ENCODE measurements at regions not wholly inside any gene's neighbourhood (a gene's known extent, or its start where the extent isn't known, plus 50 kb on each side); places are given as distances from the start of the nearest gene placed in this dataset.
"Not testable (repeated sequence)": the region's sequence is repeated elsewhere in the genome, so short reads cannot be mapped to it uniquely, and the experiment has no call there.

DNA sequence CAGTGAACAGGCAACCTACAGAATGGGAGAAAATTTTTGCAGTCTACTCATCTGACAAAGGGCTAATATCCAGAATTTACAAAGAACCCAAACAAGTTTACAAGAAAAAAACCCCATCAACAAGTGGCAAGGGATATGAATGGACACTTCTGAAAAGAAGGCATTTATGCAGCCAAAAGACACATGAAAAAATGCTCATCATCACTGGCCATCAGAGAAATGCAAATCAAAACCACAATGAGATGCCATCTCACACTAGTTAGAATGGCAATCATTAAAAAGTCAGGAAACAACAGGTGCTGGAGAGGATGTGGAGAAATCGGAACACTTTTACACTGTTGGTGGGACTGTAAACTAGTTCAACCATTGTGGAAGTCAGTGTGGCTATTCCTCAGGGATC lies 80.3 kb downstream of the ZNF474 start:
- not testable (repeated sequence) for H3K36me3 Mint-ChIP-seq (ENCODE audit: low read depth); H3K27ac Mint-ChIP-seq; H3K27me3 Mint-ChIP-seq

DNA sequence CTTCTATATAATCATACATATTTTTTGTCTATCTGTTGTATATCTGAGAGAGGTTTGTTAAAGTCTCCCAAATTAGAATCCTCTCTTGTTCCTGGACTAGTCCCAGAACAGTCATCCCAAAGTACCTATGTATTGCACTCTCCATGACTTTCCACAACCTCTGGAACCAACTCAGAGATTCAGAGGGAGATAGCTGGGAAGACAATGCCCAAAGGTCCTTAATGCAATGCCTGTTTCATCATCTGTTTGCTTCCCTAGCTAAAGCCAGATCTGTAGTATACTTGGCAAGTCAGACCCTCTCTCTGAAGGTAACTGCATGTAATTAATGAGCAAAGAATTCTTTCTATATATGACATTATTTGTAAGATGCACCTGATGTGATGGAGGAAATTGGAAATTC lies 89.4 kb downstream of the ZNF474 start:
- intact Hi-C loops (cut with micrococcal nuclease), result no loop called here
- Mint-ChIP-seq H3K4me1 (no peaks in the 10 kb centered on the region), H3K27me3 (no peaks in the 10 kb centered on the region), H3K36me3 (ENCODE audit: low read depth) (no peaks in the 10 kb centered on the region), H3K9me3 (no peaks in the 10 kb centered on the region), H3K4me3 (no peak overlapping the region), H3K27ac (no peak overlapping the region)
- DNase-seq, result no peak

More for the DNA sequence above, 80.3 kb downstream of the ZNF474 start:
- H3K4me1 Mint-ChIP-seq; intact Hi-C loops (cut with micrococcal nuclease); DNase-seq; H3K9me3 Mint-ChIP-seq; H3K4me3 Mint-ChIP-seq: not testable (repeated sequence)

DNA sequence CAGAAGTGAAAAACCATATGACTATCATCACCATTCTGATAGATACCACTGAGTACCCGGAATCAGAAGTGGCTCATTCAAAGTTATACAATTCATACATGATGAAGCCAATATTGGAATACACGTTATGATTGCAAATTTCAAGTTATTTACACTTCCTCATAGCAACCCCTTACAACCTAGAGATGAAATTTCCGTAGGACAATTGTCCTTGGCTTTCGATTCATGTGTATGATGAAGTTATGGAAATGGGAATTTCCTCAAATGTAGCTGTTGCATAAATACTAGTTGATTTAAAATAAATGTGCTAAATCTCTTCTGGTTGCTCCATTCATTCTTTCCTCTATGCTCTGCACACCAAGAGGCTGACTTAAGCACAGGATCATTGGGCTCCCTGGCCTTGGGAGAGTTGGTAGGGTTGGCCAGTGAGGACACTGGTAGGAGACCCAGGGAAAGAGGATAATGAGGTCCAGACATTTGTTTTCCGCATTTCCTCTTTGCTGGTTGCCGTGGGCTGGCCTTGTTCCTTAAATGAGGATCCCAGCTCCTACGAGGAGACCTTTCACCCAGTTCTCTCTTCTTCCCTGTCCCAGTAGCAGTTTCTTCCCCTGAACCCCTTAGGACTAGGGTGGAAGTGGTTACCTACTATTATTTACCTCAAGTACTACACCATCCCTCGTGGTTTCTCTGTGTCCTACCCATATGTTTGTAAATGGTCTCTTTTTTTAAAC lies 90.3 kb downstream of the ZNF474 start:
- intact Hi-C loops (cut with micrococcal nuclease), result no loop called here
- H3K27ac Mint-ChIP-seq, result no peak overlapping the region
- H3K27me3 Mint-ChIP-seq, result no peaks in the 10 kb centered on the region
- DNase-seq, result no peak
- H3K4me3 Mint-ChIP-seq, result no peak overlapping the region
- H3K9me3 Mint-ChIP-seq, result no peaks in the 10 kb centered on the region
- no peaks in the 10 kb centered on the region for H3K4me1 Mint-ChIP-seq
- no peaks in the 10 kb centered on the region for H3K36me3 Mint-ChIP-seq (ENCODE audit: low read depth)

DNA sequence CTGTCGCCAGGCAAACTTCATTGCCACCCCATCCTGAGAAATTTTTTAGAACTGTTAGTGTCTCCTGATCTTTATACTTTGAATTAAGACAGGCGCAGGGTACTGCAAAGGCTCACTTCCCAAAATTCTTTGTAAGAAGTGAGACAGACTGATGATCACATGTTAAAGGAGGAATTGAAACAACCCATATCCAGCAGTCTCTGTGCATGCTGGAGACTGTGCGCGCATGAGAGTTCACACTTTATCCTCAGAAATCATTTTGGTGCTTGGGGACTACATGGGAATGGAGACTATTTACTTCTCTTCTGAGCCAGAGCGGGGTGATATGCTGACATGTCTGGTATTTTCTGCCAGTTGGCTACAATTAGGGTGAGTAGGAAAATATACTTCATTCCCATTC lies 91.2 kb downstream of the ZNF474 start:
- Mint-ChIP-seq H3K27ac (no peak overlapping the region), H3K4me3 (no peak overlapping the region), H3K9me3 (no peaks in the 10 kb centered on the region), H3K36me3 (ENCODE audit: low read depth) (no peaks in the 10 kb centered on the region), H3K4me1 (no peaks in the 10 kb centered on the region), H3K27me3 (no peaks in the 10 kb centered on the region)
- DNase-seq, result no peak
- intact Hi-C loops (cut with micrococcal nuclease), result no loop called here

DNA sequence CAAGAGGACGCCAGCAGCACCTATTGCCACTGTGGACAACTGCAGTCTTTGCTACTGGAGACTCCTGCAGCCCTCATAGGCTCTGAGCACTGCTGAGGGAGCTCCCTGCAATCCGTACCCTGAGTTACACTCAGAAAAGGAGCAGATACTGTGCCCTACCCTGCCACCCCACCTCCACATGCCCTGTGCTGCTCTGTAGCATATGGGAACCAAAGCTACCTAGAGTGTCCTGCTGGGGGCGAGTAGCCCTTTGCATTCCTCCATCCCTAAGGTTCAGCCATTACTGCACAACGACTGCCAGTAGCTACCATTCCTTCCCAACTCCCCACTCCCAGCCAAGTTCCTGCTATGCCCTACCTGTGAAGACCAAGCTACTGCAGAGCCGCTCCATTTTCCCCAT lies 90.2 kb upstream of the SNCAIP start:
- no peaks in the 10 kb centered on the region for H3K4me1 Mint-ChIP-seq
- H3K27ac Mint-ChIP-seq, result no peak overlapping the region
- H3K27me3 Mint-ChIP-seq, result no peaks in the 10 kb centered on the region
- intact Hi-C loops (cut with micrococcal nuclease), result no loop called here
- DNase-seq, result no peak
- no peaks in the 10 kb centered on the region for H3K9me3 Mint-ChIP-seq
- H3K36me3 Mint-ChIP-seq (ENCODE audit: low read depth), result no peaks in the 10 kb centered on the region
- H3K4me3 Mint-ChIP-seq, result no peak overlapping the region

DNA sequence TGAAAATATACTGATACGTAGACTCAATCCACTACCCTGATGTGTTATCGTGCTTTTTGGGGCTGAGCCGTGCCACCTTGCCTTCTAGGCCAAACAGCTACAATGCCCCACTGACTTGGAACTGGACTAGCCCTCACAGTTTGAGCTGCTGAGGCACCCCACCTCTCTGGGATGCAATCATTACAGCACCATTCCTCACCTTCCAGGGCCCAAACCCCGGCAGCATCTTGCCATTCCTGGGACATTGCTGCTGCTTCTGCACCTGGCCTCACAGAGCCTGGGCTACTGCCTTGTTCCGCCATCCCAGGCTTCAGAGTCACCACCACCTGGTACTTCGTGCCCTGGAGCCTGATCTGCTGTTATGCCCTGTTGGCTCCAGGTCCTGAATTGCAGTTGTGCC lies 89.5 kb upstream of the SNCAIP start:
- H3K9me3 Mint-ChIP-seq, result no peaks in the 10 kb centered on the region
- no peaks in the 10 kb centered on the region for H3K4me1 Mint-ChIP-seq
- intact Hi-C loops (cut with micrococcal nuclease), result no loop called here
- H3K4me3 Mint-ChIP-seq, result no peak overlapping the region
- no peak for DNase-seq
- no peaks in the 10 kb centered on the region for H3K36me3 Mint-ChIP-seq (ENCODE audit: low read depth)
- no peaks in the 10 kb centered on the region for H3K27me3 Mint-ChIP-seq
- no peak overlapping the region for H3K27ac Mint-ChIP-seq

DNA sequence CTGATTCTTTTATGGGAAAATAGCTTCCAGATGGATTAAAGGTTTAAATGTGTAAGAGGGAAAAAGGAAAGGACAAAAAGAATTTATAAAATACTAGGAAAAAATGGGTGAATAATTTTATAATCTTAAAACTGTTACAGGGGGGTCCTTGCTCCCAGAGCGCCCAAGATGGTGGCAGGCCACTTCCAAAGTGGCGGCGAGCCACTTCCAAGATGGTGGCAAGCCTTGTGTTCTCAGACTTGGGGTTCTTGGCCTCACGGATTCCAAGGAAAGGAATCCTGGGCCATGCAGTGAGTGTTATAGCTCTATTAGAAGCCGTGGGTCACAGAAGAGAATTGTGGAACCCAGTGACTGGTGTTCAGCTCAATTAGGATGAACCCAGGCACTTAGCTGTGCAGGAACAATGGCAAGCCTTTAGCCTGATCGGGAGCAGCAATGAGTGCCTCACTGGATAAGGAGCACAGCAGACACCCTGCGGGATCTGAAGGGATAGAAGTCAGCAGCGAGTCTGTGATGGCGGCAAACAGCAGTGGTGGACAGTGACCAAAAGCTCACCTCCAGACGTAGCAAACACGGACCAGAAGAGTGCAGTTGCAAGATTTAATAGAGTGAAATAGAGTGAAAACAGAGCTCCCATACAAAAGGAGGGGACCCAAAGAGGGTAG lies 83.2 kb upstream of the SNCAIP start:
- H3K36me3 Mint-ChIP-seq (ENCODE audit: low read depth), result no peaks in the 10 kb centered on the region
- intact Hi-C loops (cut with micrococcal nuclease), result no loop called here
- no peak overlapping the region for H3K27ac Mint-ChIP-seq
- H3K4me1 Mint-ChIP-seq, result no peaks in the 10 kb centered on the region
- DNase-seq, result no peak
- H3K27me3 Mint-ChIP-seq, result no peaks in the 10 kb centered on the region
- H3K9me3 Mint-ChIP-seq, result no peaks in the 10 kb centered on the region
- no peak overlapping the region for H3K4me3 Mint-ChIP-seq

DNA sequence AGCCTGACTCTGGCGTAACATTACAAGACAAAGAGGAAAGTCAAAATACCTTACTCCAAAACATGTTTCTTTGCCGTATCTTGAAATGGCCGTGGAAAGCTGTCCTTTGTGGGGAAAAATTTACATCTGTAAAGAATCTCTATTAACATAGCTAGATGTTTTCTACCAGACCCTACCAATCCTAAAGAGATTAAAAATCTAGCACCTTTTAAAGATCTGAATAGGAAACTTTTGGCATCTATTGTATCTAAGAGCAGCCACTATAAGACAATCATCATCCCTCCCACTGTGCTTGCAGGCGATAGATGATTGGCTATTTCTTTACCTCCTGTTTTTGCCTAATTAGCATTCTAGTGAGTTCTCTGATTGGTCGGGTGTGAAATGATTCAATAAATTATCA lies 82.5 kb upstream of the SNCAIP start:
- Mint-ChIP-seq H3K9me3 (no peaks in the 10 kb centered on the region), H3K27ac (no peak overlapping the region), H3K4me3 (no peak overlapping the region), H3K36me3 (ENCODE audit: low read depth) (no peaks in the 10 kb centered on the region), H3K27me3 (no peaks in the 10 kb centered on the region), H3K4me1 (no peaks in the 10 kb centered on the region)
- intact Hi-C loops (cut with micrococcal nuclease), result no loop called here
- no peak for DNase-seq

DNA sequence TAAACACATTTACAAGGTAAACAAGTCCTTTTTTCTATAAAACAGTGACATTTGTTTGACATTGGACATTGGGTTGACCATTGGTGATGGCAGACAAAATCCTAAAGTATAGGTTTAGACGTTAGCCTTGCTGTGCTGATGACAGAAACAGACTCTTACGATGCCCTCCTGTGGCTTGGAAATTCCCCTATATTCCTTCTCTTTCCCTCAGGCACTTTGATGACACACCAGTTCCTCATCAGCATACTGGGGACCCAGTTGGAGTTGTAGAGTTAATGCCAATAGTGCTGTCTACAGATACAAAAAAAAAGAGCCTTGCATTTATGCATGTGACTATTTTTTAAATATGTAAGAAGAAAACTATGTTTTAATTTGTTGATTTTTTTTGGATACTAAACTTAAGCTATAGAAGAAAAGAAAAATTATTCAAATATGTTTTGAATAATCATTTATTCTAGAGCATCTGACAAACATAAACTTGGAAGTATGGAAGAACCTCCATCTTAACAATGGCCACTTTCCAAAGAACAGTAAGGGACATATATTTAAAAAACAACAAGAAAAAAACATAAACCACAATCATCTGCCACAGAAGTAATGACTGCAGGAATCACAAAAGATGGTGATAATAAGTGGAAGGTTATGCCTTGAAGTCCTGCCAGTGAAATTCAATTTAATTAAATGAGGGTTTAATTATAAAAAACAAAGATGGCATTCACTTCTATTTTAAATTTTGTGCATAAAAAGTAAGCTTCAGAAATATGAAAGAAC lies 75.6 kb upstream of the SNCAIP start:
- H3K4me3 Mint-ChIP-seq, result no peak overlapping the region
- no peak overlapping the region for H3K27ac Mint-ChIP-seq
- no peaks in the 10 kb centered on the region for H3K9me3 Mint-ChIP-seq
- H3K27me3 Mint-ChIP-seq, result no peaks in the 10 kb centered on the region
- intact Hi-C loops (cut with micrococcal nuclease), result loop anchor here (10.0 kb wide), 1 partner anchor 1992 kb away; no protein-coding TSS in a partner anchor
- no peaks in the 10 kb centered on the region for H3K36me3 Mint-ChIP-seq (ENCODE audit: low read depth)
- no peaks in the 10 kb centered on the region for H3K4me1 Mint-ChIP-seq
- no peak for DNase-seq

DNA sequence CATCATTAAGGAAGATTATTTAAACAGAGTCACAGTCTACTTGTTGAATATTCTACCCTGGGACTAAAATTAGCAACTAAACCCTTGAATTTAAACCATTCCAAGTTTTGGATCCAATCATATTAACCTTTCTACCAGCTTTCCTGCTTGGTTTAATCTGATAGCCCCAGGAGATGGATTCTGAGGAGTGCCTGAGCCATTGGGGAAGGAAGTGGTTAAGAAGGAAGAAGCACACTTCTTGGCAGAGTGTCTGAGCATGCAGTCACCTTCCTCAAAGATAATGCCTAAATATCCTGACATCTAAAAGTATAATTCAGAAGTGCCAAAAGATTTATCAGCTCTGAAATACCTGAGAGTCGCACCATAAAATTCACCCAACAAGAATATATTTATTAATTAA lies 74.1 kb upstream of the SNCAIP start:
- Mint-ChIP-seq H3K27ac (no peak overlapping the region), H3K4me3 (no peak overlapping the region), H3K27me3 (no peaks in the 10 kb centered on the region), H3K4me1 (no peaks in the 10 kb centered on the region), H3K36me3 (ENCODE audit: low read depth) (no peaks in the 10 kb centered on the region), H3K9me3 (no peaks in the 10 kb centered on the region)
- intact Hi-C loops (cut with micrococcal nuclease), result loop anchor here (10.0 kb wide), 1 partner anchor 1993 kb away; no protein-coding TSS in a partner anchor
- no peak for DNase-seq

DNA sequence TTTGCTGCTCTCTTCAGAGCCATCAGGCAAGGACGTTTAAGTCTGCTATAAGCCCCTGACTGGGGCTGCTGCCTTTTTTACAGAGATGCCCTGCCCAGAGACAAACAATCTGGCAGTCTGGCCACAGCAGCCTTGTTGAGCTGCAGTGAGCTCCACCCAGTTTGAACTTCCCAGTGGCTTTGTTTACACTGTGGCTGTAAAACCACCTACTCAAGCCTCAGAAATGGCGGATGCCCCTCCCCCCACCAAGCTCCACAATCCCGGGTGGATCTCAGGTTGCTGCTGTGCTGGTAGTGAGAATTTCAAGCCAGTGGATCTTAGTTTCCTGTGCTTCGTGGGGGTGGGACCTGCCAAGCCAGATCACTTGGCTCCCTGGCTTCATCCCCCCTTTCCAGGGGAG lies 59.7 kb upstream of the SNCAIP start:
- Mint-ChIP-seq H3K27ac (no peak overlapping the region), H3K27me3 (no peaks in the 10 kb centered on the region), H3K9me3 (peaks cover 13% of the 10 kb centered on the region), H3K4me3 (no peak overlapping the region), H3K4me1 (no peaks in the 10 kb centered on the region), H3K36me3 (ENCODE audit: low read depth) (no peaks in the 10 kb centered on the region)
- no peak for DNase-seq
- intact Hi-C loops (cut with micrococcal nuclease), result no loop called here

DNA sequence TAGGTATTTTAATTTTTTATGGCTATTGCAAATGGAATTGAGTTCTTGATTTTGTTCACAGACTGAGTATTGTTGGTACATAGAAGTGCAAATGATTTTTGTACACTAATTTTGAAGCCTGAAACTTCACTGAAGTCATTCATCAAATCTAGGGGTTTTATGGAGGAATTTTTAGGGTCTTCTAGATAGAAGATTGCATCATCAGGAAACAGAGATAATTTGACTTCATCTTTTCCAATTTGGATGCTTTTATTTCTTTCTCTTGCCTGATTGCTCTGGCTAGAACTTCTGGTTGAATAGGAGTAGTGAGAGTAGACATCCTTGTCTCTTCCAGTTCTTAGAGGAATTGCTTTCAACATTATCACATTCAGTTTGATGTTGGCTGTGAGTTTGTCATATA lies 58.2 kb upstream of the SNCAIP start:
- no peaks in the 10 kb centered on the region for H3K4me1 Mint-ChIP-seq
- DNase-seq, result no peak
- no peak overlapping the region for H3K27ac Mint-ChIP-seq
- no peak overlapping the region for H3K4me3 Mint-ChIP-seq
- no peaks in the 10 kb centered on the region for H3K27me3 Mint-ChIP-seq
- H3K9me3 Mint-ChIP-seq, result peaks cover 13% of the 10 kb centered on the region
- H3K36me3 Mint-ChIP-seq (ENCODE audit: low read depth), result no peaks in the 10 kb centered on the region
- intact Hi-C loops (cut with micrococcal nuclease), result no loop called here

DNA sequence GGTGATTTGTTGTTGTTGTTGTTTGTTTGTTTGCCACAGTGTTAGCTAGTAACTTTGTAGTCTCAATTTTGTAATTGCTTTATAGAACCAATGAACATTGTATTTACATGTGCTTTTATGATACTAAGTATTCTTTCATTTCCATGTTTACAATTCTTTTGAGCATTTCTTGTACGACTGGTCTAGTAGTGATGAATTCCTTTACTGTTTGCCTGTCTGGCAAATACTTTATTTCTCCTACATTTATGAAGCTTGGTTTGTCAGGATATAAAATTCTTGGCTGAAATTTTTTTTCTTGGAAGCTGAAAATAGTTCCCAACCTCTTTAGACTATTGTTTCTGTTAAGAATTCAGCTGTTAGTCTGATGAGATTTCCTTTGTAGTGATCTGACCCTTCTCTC lies 55.6 kb upstream of the SNCAIP start:
- Mint-ChIP-seq H3K9me3 (peaks cover 13% of the 10 kb centered on the region), H3K27ac (no peak overlapping the region), H3K36me3 (ENCODE audit: low read depth) (no peaks in the 10 kb centered on the region), H3K27me3 (no peaks in the 10 kb centered on the region), H3K4me1 (no peaks in the 10 kb centered on the region), H3K4me3 (no peak overlapping the region)
- intact Hi-C loops (cut with micrococcal nuclease), result no loop called here
- DNase-seq, result no peak

DNA sequence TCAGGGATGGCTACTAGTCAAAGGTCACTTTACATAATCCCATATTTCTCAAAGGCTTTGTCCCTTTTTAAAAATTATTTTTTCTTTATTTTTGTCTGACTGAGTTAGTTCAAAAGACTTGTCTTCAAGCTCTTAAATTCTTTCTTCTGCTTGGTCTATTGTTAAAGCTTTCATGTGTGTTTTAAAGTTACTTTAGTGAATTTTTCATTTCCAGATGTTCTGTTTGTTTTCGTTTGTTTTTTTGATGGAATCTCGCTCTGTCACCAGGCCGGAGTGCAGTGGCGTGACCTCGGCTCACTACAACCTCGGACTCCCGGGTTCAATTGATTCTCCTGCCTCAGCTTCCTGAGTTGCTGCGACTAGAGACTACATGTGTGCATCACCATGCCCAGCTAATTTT lies 55.0 kb upstream of the SNCAIP start:
- H3K27ac Mint-ChIP-seq, result no peak overlapping the region
- H3K36me3 Mint-ChIP-seq (ENCODE audit: low read depth), result no peaks in the 10 kb centered on the region
- H3K4me1 Mint-ChIP-seq, result no peaks in the 10 kb centered on the region
- intact Hi-C loops (cut with micrococcal nuclease), result no loop called here
- no peak overlapping the region for H3K4me3 Mint-ChIP-seq
- H3K27me3 Mint-ChIP-seq, result no peaks in the 10 kb centered on the region
- no peak for DNase-seq
- H3K9me3 Mint-ChIP-seq, result peaks cover 13% of the 10 kb centered on the region
